ENCODE measurements at regions not wholly inside any gene's neighbourhood (a gene's known extent, or its start where the extent isn't known, plus 50 kb on each side); places are given as distances from the start of the nearest gene placed in this dataset.

DNA sequence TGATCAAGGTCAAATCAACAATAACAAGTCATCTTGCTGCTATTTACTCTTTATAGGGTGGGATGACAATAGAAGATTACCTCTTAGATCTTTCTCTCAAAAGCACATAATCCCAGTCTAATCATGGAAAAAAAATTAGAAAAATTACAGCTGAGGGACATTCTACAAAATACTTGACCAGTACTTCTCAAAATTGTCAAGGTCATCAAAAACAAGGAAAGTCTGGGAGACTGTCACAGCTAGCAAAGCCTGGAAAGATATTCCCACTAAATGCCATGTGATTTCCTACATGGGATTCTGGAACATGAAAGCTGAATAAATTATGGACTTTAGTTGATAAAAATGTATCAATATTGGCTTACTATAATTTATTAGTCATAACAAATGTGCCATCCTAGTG is 276.2 kb downstream of the RNF144A start:
- H3K9me3 ChIP-seq = no peaks in the 10 kb centered on the region
- ATAC-seq (ENCODE audit: insufficient number of reproducible peaks, low FRiP score, low read depth) = no peak
- no peak for DNase-seq (ENCODE audit: low spot score)
- TF ChIP-seq, protein P1, sequence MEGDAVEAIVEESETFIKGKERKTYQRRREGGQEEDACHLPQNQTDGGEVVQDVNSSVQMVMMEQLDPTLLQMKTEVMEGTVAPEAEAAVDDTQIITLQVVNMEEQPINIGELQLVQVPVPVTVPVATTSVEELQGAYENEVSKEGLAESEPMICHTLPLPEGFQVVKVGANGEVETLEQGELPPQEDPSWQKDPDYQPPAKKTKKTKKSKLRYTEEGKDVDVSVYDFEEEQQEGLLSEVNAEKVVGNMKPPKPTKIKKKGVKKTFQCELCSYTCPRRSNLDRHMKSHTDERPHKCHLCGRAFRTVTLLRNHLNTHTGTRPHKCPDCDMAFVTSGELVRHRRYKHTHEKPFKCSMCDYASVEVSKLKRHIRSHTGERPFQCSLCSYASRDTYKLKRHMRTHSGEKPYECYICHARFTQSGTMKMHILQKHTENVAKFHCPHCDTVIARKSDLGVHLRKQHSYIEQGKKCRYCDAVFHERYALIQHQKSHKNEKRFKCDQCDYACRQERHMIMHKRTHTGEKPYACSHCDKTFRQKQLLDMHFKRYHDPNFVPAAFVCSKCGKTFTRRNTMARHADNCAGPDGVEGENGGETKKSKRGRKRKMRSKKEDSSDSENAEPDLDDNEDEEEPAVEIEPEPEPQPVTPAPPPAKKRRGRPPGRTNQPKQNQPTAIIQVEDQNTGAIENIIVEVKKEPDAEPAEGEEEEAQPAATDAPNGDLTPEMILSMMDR (IDR thresholded peaks at IDR 0.05) = no peak
- no peaks in the 10 kb centered on the region for H3K27me3 ChIP-seq (replicated peaks; ENCODE audit: insufficient read depth)
- no peaks in the 10 kb centered on the region for H3K4me1 ChIP-seq (ENCODE audit: control insufficient read depth in 1 of 2, low read depth in 2 of 2)
- no peaks in the 10 kb centered on the region for H3K36me3 ChIP-seq
- H3K27ac ChIP-seq = no peak overlapping the region
- H3K4me3 ChIP-seq = no peak overlapping the region

DNA sequence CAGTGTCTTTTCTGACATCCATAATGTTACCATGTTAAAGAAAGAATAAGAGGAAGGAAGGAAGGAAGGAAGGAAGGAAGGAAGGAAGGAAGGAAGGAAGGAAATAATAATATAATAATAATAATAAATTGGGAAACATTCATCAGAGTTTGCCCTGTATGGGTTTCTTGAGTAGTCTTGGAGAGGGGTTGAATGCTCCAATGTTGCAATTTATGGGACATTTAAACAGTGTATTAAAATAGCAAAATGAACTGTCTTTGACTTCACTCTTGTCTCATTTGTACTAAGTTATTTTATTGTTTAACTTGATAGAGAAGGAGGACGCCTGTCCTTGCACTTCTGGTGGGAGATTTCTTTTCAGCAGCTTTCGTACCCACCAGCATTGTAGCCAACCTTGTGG is 277.7 kb downstream of the RNF144A start:
- Histone ChIP-seq H3K36me3 (no peaks in the 10 kb centered on the region), H3K27ac (no peak overlapping the region), H3K4me3 (no peak overlapping the region), H3K27me3 (replicated peaks; ENCODE audit: insufficient read depth) (no peaks in the 10 kb centered on the region), H3K9me3 (no peaks in the 10 kb centered on the region), H3K4me1 (ENCODE audit: control insufficient read depth in 1 of 2, low read depth in 2 of 2) (no peaks in the 10 kb centered on the region)
- no peak for ATAC-seq (ENCODE audit: insufficient number of reproducible peaks, low FRiP score, low read depth)
- no peak for DNase-seq (ENCODE audit: low spot score)
- TF ChIP-seq, protein P1 (IDR thresholded peaks at IDR 0.05) = no peak

DNA sequence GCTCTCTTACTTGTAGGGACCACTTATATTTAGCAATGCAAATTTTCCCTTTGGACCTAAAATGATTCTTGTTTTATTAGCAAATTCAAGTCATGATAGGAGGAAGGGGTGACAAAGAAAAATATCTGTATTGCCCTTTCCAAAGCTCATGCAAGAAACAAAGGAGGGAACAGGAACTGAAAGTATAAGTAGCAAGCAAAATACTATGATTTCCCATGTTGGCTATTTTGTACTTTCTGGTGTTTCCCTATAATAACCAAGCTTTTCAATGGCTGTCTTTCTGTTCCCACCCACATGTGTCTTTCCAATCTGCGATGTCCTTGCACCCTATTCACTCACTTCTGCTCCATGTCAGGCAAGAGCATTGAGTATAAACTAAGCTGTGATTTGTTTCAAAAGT is 279.7 kb downstream of the RNF144A start:
- H3K36me3 ChIP-seq = no peaks in the 10 kb centered on the region
- no peak for DNase-seq (ENCODE audit: low spot score)
- ATAC-seq (ENCODE audit: insufficient number of reproducible peaks, low FRiP score, low read depth) = no peak
- no peaks in the 10 kb centered on the region for H3K4me1 ChIP-seq (ENCODE audit: control insufficient read depth in 1 of 2, low read depth in 2 of 2)
- H3K27me3 ChIP-seq (replicated peaks; ENCODE audit: insufficient read depth) = no peaks in the 10 kb centered on the region
- no peak overlapping the region for H3K27ac ChIP-seq
- H3K9me3 ChIP-seq = no peaks in the 10 kb centered on the region
- H3K4me3 ChIP-seq = no peak overlapping the region
- TF ChIP-seq, protein P1 (IDR thresholded peaks at IDR 0.05) = no peak

DNA sequence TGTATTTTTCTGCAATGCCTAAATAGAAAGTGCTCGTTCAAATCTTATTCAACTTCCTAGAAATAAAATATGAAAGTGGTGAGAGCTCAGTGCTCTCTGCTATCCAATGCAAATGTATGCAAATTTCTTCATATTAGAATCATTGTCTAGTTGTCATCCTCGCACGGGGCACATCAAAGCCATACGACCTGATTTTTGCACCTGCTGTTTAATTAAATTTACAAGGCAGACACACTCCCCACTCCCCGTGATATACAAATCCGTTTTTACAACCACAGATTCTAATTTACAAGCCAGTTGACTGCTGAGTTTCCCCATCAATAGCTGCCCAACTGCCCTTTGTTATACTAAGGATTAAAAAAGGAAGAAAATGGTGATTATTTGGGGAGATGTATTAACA is 284.6 kb downstream of the RNF144A start:
- Histone ChIP-seq H3K27ac (no peak overlapping the region), H3K9me3 (no peaks in the 10 kb centered on the region), H3K4me1 (ENCODE audit: control insufficient read depth in 1 of 2, low read depth in 2 of 2) (no peaks in the 10 kb centered on the region), H3K4me3 (no peak overlapping the region), H3K36me3 (no peaks in the 10 kb centered on the region), H3K27me3 (replicated peaks; ENCODE audit: insufficient read depth) (no peaks in the 10 kb centered on the region)
- TF ChIP-seq, protein P1 (IDR thresholded peaks at IDR 0.05) = no peak
- ATAC-seq (ENCODE audit: insufficient number of reproducible peaks, low FRiP score, low read depth) (no peak), DNase-seq (ENCODE audit: low spot score) (no peak)

DNA sequence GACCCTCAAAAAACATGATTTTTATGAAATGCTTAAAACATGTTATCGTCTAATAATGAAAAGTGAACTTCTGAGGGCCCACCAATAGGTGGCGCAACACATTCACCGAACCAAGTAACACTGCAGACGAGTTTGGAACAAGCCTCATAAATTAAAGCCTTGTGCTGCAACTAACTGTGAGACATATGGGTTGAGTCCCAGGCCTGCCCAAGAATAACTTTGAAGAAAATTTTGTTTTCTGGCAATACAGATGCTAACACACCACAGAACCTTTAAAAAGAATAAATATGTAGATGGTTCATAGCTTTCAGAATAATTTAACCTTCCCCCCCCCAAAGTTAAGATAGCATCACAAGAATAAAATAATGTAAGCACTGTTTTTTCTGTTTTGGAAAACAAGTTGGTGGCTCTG is 285.9 kb downstream of the RNF144A start:
- ATAC-seq (ENCODE audit: insufficient number of reproducible peaks, low FRiP score, low read depth) = no peak

More for the DNA sequence above, 285.9 kb downstream of the RNF144A start:
- Histone ChIP-seq H3K27ac (no peak overlapping the region), H3K36me3 (no peaks in the 10 kb centered on the region), H3K27me3 (replicated peaks; ENCODE audit: insufficient read depth) (no peaks in the 10 kb centered on the region), H3K4me1 (ENCODE audit: control insufficient read depth in 1 of 2, low read depth in 2 of 2) (no peaks in the 10 kb centered on the region), H3K4me3 (no peak overlapping the region), H3K9me3 (no peaks in the 10 kb centered on the region)
- no peak for DNase-seq (ENCODE audit: low spot score)
- TF ChIP-seq, protein P1 (IDR thresholded peaks at IDR 0.05) = peak; percentile 81

Data from thoracic aorta (tissue), 2 donors.